PC-3 (cell line): ENCODE measurements at regions not wholly inside any gene's neighbourhood (a gene's known extent, or its start where the extent isn't known, plus 50 kb on each side); places are given as distances from the start of the nearest gene placed in this dataset.

Experiments
- ATAC-seq: fragments of 200-7000 bp; cut with Tn5 transposase; 2 replicates; pipeline ENCODE4 v1.9.1; 2020; ENCODE audit warnings: mild to moderate bottlenecking, moderate library complexity
- BruUV-seq: library from RNA; stranded (reverse); fragments of 400-500 nt; replicated peaks from 2 replicates; lab custom pipeline; 2021; lab: Mats Ljungman, UMichigan
- CTCF ChIA-PET: fragments of 300-600 bp; sonication (Branson Sonifier 250); formaldehyde crosslinking; loops from one replicate; lab custom pipeline; 2022; ENCODE audit warnings: antibody characterized with exemption; lab: Charles Lee
- POLR2A ChIA-PET: fragments of 300-600 bp; sonication (Branson Sonifier 250); formaldehyde crosslinking; loops from one replicate; lab custom pipeline; 2022; ENCODE audit warnings: antibody characterized with exemption; ENCODE audit not compliant: unreplicated experiment; lab: Charles Lee
- DNase-seq: peaks from one replicate; pipeline ENCODE4 v3.0.0-alpha.2; 2015
- H2AFZ ChIP-seq: fragments of 300-600 bp; sonication (generic); 2 replicates; pipeline ENCODE4 v1.6.0; 2016; ENCODE audit warnings: antibody characterized with exemption, low read length
- H3F3A ChIP-seq: fragments of 300-600 bp; sonication (generic); one replicate; pipeline ENCODE4 v1.6.0; 2017; ENCODE audit warnings: antibody characterized with exemption, low read length, control low read depth, mild to moderate bottlenecking; ENCODE audit not compliant: unreplicated experiment
- H3K27ac ChIP-seq: fragments of 300-600 bp; sonication (generic); 2 replicates; pipeline ENCODE4 v1.5.1; 2016; ENCODE audit warnings: mild to moderate bottlenecking, low read length
- H3K27me3 ChIP-seq: fragments of 300-600 bp; sonication (generic); 2 replicates; pipeline ENCODE4 v1.6.1; 2016; ENCODE audit warnings: low read length, mixed read lengths
- H3K36me3 ChIP-seq: fragments of 300-600 bp; sonication (generic); 2 replicates; pipeline ENCODE4 v1.6.1; 2016; ENCODE audit warnings: low read depth, mixed run types, low read length, mixed read lengths
- H3K4me1 ChIP-seq: fragments of 300-600 bp; sonication (generic); 2 replicates; pipeline ENCODE4 v1.5.1; 2016; ENCODE audit warnings: low read length; ENCODE audit not compliant: insufficient read depth
- H3K4me2 ChIP-seq: fragments of 300-600 bp; sonication (generic); 2 replicates; pipeline ENCODE4 v1.6.0; 2016; ENCODE audit warnings: low read length
- H3K4me3 ChIP-seq: fragments of 300-600 bp; sonication (generic); 2 replicates; pipeline ENCODE4 v1.5.1; 2016; ENCODE audit warnings: mild to moderate bottlenecking, low read length, mixed read lengths
- H3K79me2 ChIP-seq: fragments of 300-600 bp; sonication (generic); 2 replicates; pipeline ENCODE4 v1.6.1; 2017; ENCODE audit warnings: low read length, mixed read lengths
- H3K9ac ChIP-seq: fragments of 300-600 bp; sonication (generic); 2 replicates; pipeline ENCODE4 v1.6.0; 2016; ENCODE audit warnings: mild to moderate bottlenecking, low read length
- H3K9me2 ChIP-seq: fragments of 300-600 bp; sonication (generic); replicated peaks from 2 replicates; pipeline ENCODE4 v1.6.1; 2016; ENCODE audit warnings: mixed run types, low read length, mixed read lengths
- H3K9me3 ChIP-seq: fragments of 300-600 bp; sonication (generic); 2 replicates; pipeline ENCODE4 v1.6.1; 2016; ENCODE audit warnings: low read length, mixed read lengths
- H4K20me1 ChIP-seq: fragments of 300-600 bp; sonication (generic); 2 replicates; pipeline ENCODE4 v1.6.1; 2016; ENCODE audit warnings: low read length, mixed read lengths
- CTCF ChIP-seq: fragments of 300-600 bp; sonication (generic); conservative IDR thresholded peaks from 2 replicates; pipeline ENCODE4 v1.5.1; 2017; ENCODE audit warnings: antibody characterized with exemption, low read depth, mild to moderate bottlenecking, low read length
- EZH2 ChIP-seq: fragments of 300-600 bp; sonication (generic); IDR thresholded peaks from one replicate; pipeline ENCODE4 v1.6.1; 2017; ENCODE audit warnings: antibody characterized with exemption, mild to moderate bottlenecking, low read length; ENCODE audit not compliant: unreplicated experiment
- EZH2phosphoT487 ChIP-seq: fragments of 300-600 bp; sonication (generic); IDR thresholded peaks from 2 replicates; pipeline ENCODE4 v1.6.1; 2018; ENCODE audit warnings: mild to moderate bottlenecking, antibody characterized with exemption, low read length, borderline replicate concordance
- intact Hi-C: fragments of 100-400 bp; cut with micrococcal nuclease; formaldehyde crosslinking; loops from 2 replicates; pipeline ENCODE4 v1.9.0; 2023

- no peak overlapping the region for H3K4me2 ChIP-seq
- H4K20me1 ChIP-seq = no peaks in the 10 kb centered on the region
- no peak overlapping the region for H2AFZ ChIP-seq
- H3K27me3 ChIP-seq = no peaks in the 10 kb centered on the region
- DNase-seq (no peak), ATAC-seq (no peak)
- intact Hi-C loops = no loop called here
- no peaks in the 10 kb centered on the region for H3K79me2 ChIP-seq
- no peak for TF ChIP-seq EZH2phosphoT487
- no peak for TF ChIP-seq CTCF
- TF ChIP-seq EZH2 = no peak
- no peaks in the 10 kb centered on the region for H3K9me2 ChIP-seq
- POLR2A ChIA-PET = no interaction called here
- no peaks in the 10 kb centered on the region for H3F3A ChIP-seq
- H3K36me3 ChIP-seq = no peaks in the 10 kb centered on the region
- no peak overlapping the region for H3K4me3 ChIP-seq
- no peak overlapping the region for H3K27ac ChIP-seq
- no peaks in the 10 kb centered on the region for H3K4me1 ChIP-seq
- BruUV-seq = no TSS peak
- CTCF ChIA-PET = no interaction called here
- no peak overlapping the region for H3K9ac ChIP-seq
- H3K9me3 ChIP-seq = no peaks in the 10 kb centered on the region; the same call in 1 of the 2 replicates
Observed at GRCh38 chr3:5840056-5840455, 652.5 kb downstream of the EDEM1 start.

GRCh38 chr3:5841599-5841998 is 654.1 kb downstream of the EDEM1 start:
- DNase-seq (no peak), ATAC-seq (no peak)
- BruUV-seq = no TSS peak
- CTCF ChIA-PET = no interaction called here
- Histone ChIP-seq H3K27ac (no peak overlapping the region), H3K4me3 (no peak overlapping the region), H3K79me2 (no peaks in the 10 kb centered on the region), H3F3A (no peaks in the 10 kb centered on the region), H3K36me3 (no peaks in the 10 kb centered on the region), H3K9me2 (no peaks in the 10 kb centered on the region), H3K4me1 (no peaks in the 10 kb centered on the region), H3K9me3 (no peaks in the 10 kb centered on the region; the same call in 1 of the 2 replicates), H3K9ac (no peak overlapping the region), H3K4me2 (no peak overlapping the region), H2AFZ (no peak overlapping the region), H4K20me1 (no peaks in the 10 kb centered on the region), H3K27me3 (no peaks in the 10 kb centered on the region)
- no peak for TF ChIP-seq EZH2phosphoT487
- no peak for TF ChIP-seq EZH2
- POLR2A ChIA-PET = no interaction called here
- intact Hi-C loops = no loop called here

- TF ChIP-seq CTCF = no peak
- TF ChIP-seq EZH2phosphoT487 = no peak
- no peak for TF ChIP-seq EZH2
- H2AFZ ChIP-seq = no peak overlapping the region
Observed at GRCh38 chr3:5846261-5846660, 658.8 kb downstream of the EDEM1 start.

More at GRCh38 chr3:5846261-5846660, 658.8 kb downstream of the EDEM1 start:
- Histone ChIP-seq H3K4me1 (no peaks in the 10 kb centered on the region), H3K36me3 (no peaks in the 10 kb centered on the region), H3F3A (no peaks in the 10 kb centered on the region), H3K27ac (no peak overlapping the region), H4K20me1 (no peaks in the 10 kb centered on the region), H3K4me2 (no peak overlapping the region), H3K79me2 (no peaks in the 10 kb centered on the region), H3K4me3 (no peak overlapping the region), H3K9me3 (no peaks in the 10 kb centered on the region; the same call in 1 of the 2 replicates), H3K9ac (no peak overlapping the region), H3K27me3 (no peaks in the 10 kb centered on the region), H3K9me2 (no peaks in the 10 kb centered on the region)
- intact Hi-C loops = no loop called here
- no peak for ATAC-seq
- CTCF ChIA-PET = no interaction called here
- POLR2A ChIA-PET = no interaction called here
- no TSS peak for BruUV-seq
- DNase-seq = no peak
